ENCODE measurements at regions not wholly inside any gene's neighbourhood (a gene's known extent, or its start where the extent isn't known, plus 50 kb on each side); places are given as distances from the start of the nearest gene placed in this dataset.

GRCh38 chr20:17021481-17021880 is 205.4 kb upstream of the PCSK2 start:
- ChIA-PET CTCF (no interaction called here), POLR2A (no interaction called here)
- H3K9me3 ChIP-seq (ENCODE audit: control insufficient read depth, insufficient read depth, low read depth, low read length) = no peaks in the 10 kb centered on the region
- H3K4me3 ChIP-seq (ENCODE audit: low read depth, low read length) = no peak overlapping the region
- no peak for TF ChIP-seq ZIC2 (tag by site-specific recombination; IDR thresholded peaks at IDR 0.05)
- TF ChIP-seq ZNF785 (tag by site-specific recombination; IDR thresholded peaks at IDR 0.05) = no peak
- TF ChIP-seq YY2 (tag by site-specific recombination; IDR thresholded peaks at IDR 0.05) = no peak
- TF ChIP-seq ZBTB11 (tag by site-specific recombination; conservative IDR thresholded peaks at IDR 0.05; ENCODE audit: low read depth) = no peak
- TF ChIP-seq ZNF544 (tag by site-specific recombination; IDR thresholded peaks at IDR 0.05) = no peak
- TF ChIP-seq SP2 (tag by site-specific recombination; IDR thresholded peaks at IDR 0.05) = no peak
- no peak for TF ChIP-seq ZNF585B (tag by site-specific recombination; IDR thresholded peaks at IDR 0.05)
- H3K4me1 ChIP-seq (ENCODE audit: control insufficient read depth, insufficient read depth, low read length) = no peaks in the 10 kb centered on the region
- H3K36me3 ChIP-seq (ENCODE audit: control insufficient read depth in 2 of 2, insufficient read depth in 1 of 2, low read length in 2 of 2) = no peaks in the 10 kb centered on the region
- H3K27ac ChIP-seq (ENCODE audit: extremely low read depth, low read depth, low read length) = no peak overlapping the region

- no peak overlapping the region for H3K4me3 ChIP-seq (ENCODE audit: low read depth, low read length)
- no peaks in the 10 kb centered on the region for H3K9me3 ChIP-seq (ENCODE audit: control insufficient read depth, insufficient read depth, low read depth, low read length)
- POLR2A ChIA-PET = no interaction called here
- TF ChIP-seq INSM2 (tag by site-specific recombination; IDR thresholded peaks at IDR 0.05) (no peak), REST (tag by site-specific recombination; IDR thresholded peaks at IDR 0.05) (no peak)
- no peaks in the 10 kb centered on the region for H3K4me1 ChIP-seq (ENCODE audit: control insufficient read depth, insufficient read depth, low read length)
- no peak overlapping the region for H3K27ac ChIP-seq (ENCODE audit: extremely low read depth, low read depth, low read length)
- CTCF ChIA-PET = no interaction called here
- H3K36me3 ChIP-seq (ENCODE audit: control insufficient read depth in 2 of 2, insufficient read depth in 1 of 2, low read length in 2 of 2) = no peaks in the 10 kb centered on the region
Measured at GRCh38 chr20:17023036-17023435, 203.8 kb upstream of the PCSK2 start.

- Histone ChIP-seq H3K4me1 (ENCODE audit: control insufficient read depth, insufficient read depth, low read length) (no peaks in the 10 kb centered on the region), H3K4me3 (ENCODE audit: low read depth, low read length) (no peak overlapping the region), H3K36me3 (ENCODE audit: control insufficient read depth in 2 of 2, insufficient read depth in 1 of 2, low read length in 2 of 2) (no peaks in the 10 kb centered on the region), H3K9me3 (ENCODE audit: control insufficient read depth, insufficient read depth, low read depth, low read length) (no peaks in the 10 kb centered on the region), H3K27ac (ENCODE audit: extremely low read depth, low read depth, low read length) (no peak overlapping the region)
- ChIA-PET POLR2A (no interaction called here), CTCF (no interaction called here)
- TF ChIP-seq OVOL3 (tag by site-specific recombination; IDR thresholded peaks at IDR 0.05) (no peak), ZNF670 (tag by site-specific recombination; IDR thresholded peaks at IDR 0.05; ENCODE audit: low read depth) (no peak), ZNF48 (tag by site-specific recombination; IDR thresholded peaks at IDR 0.05) (no peak), ZNF704 (tag by site-specific recombination; IDR thresholded peaks at IDR 0.05) (no peak), ZNF148 (tag by site-specific recombination; IDR thresholded peaks at IDR 0.05; ENCODE audit: borderline replicate concordance) (no peak), EGR2 (tag by site-specific recombination; IDR thresholded peaks at IDR 0.05; ENCODE audit: low read depth) (no peak), ZNF404 (tag by site-specific recombination; IDR thresholded peaks at IDR 0.05) (no peak), ZNF335 (tag by site-specific recombination; conservative IDR thresholded peaks at IDR 0.05) (no peak), ZNF175 (tag by site-specific recombination; IDR thresholded peaks at IDR 0.05) (no peak)
Measured at GRCh38 chr20:17023806-17024205, 203.0 kb upstream of the PCSK2 start.

Data from HEK293 (cell line).